GM23338 (cell line): ENCODE measurements at regions not wholly inside any gene's neighbourhood (a gene's known extent, or its start where the extent isn't known, plus 50 kb on each side); places are given as distances from the start of the nearest gene placed in this dataset.

Experiments used
- ATAC-seq: fragments of 200-7000 bp; cut with Tn5 transposase; 3 replicates; pipeline ENCODE4 v1.9.1; 2020
- DNase-seq: peaks from one replicate; pipeline ENCODE4 v3.0.0-alpha.2; 2015; ENCODE audit warnings: low spot score
- H2AFZ ChIP-seq: fragments of 200-600 bp; sonication (generic); 2 replicates; pipeline ENCODE4 v1.8.0; 2016; ENCODE audit warnings: antibody characterized with exemption, mild to moderate bottlenecking, moderate library complexity
- H3F3A ChIP-seq: fragments of 200-600 bp; sonication (generic); replicated peaks from 2 replicates; pipeline ENCODE4 v1.8.0; 2017; ENCODE audit warnings: antibody characterized with exemption, mixed run types, low read depth
- H3K27ac ChIP-seq: fragments of 200-600 bp; sonication (generic); 2 replicates; pipeline ENCODE4 v1.6.1; 2016; ENCODE audit warnings: low read depth
- H3K27me3 ChIP-seq: fragments of 200-600 bp; sonication (generic); 2 replicates; pipeline ENCODE4 v1.8.0; 2016; ENCODE audit warnings: mild to moderate bottlenecking, mixed run types, moderate library complexity; ENCODE audit not compliant: insufficient read depth
- H3K36me3 ChIP-seq: fragments of 200-600 bp; sonication (generic); 2 replicates; pipeline ENCODE4 v1.8.0; 2016; ENCODE audit warnings: mild to moderate bottlenecking; ENCODE audit not compliant: insufficient read depth
- H3K4me1 ChIP-seq: fragments of 200-600 bp; sonication (generic); 2 replicates; pipeline ENCODE4 v1.8.0; 2016; ENCODE audit warnings: mild to moderate bottlenecking, moderate library complexity; ENCODE audit not compliant: insufficient read depth
- H3K4me2 ChIP-seq: fragments of 200-600 bp; sonication (generic); 2 replicates; pipeline ENCODE4 v1.7.1; 2017; ENCODE audit warnings: mixed run types
- H3K4me3 ChIP-seq: fragments of 200-600 bp; sonication (generic); 2 replicates; pipeline ENCODE4 v1.6.1; 2016; ENCODE audit warnings: mixed run types
- H3K79me2 ChIP-seq: fragments of 200-600 bp; sonication (generic); replicated peaks from 2 replicates; pipeline ENCODE4 v1.8.0; 2017; ENCODE audit warnings: mild to moderate bottlenecking; ENCODE audit not compliant: insufficient read depth
- H3K9me2 ChIP-seq: fragments of 200-600 bp; sonication (generic); 2 replicates; pipeline ENCODE4 v1.8.0; 2017; ENCODE audit not compliant: insufficient read depth
- H4K20me1 ChIP-seq: fragments of 200-600 bp; sonication (generic); replicated peaks from 2 replicates; pipeline ENCODE4 v1.8.0; 2017; ENCODE audit warnings: mild to moderate bottlenecking; ENCODE audit not compliant: insufficient read depth
- H3K27ac Mint-ChIP-seq: 2 replicates; pipeline ENCODE4 v1.8.0; 2020; ENCODE audit warnings: inconsistent platforms, mild to moderate bottlenecking, moderate library complexity, mixed read lengths
- H3K27me3 Mint-ChIP-seq: 3 replicates; pipeline ENCODE4 v1.8.0; 2022; ENCODE audit warnings: low read depth, mild to moderate bottlenecking, moderate library complexity, mixed read lengths, inconsistent platforms; ENCODE audit not compliant: insufficient read depth, poor library complexity
- H3K36me3 Mint-ChIP-seq: 3 replicates; pipeline ENCODE4 v1.8.0; 2021; ENCODE audit warnings: low read depth, mild to moderate bottlenecking, inconsistent platforms, moderate library complexity, mixed read lengths
- H3K4me1 Mint-ChIP-seq: 3 replicates; pipeline ENCODE4 v1.8.0; 2020; ENCODE audit warnings: mild to moderate bottlenecking, inconsistent platforms, mixed read lengths
- H3K4me3 Mint-ChIP-seq: 3 replicates; pipeline ENCODE4 v1.8.0; 2021; ENCODE audit warnings: moderate library complexity, mild to moderate bottlenecking, inconsistent platforms, mixed read lengths
- H3K9me3 Mint-ChIP-seq: 3 replicates; pipeline ENCODE4 v1.8.0; 2020; ENCODE audit warnings: moderate library complexity, mild to moderate bottlenecking, inconsistent platforms, mixed read lengths
- CREB1 ChIP-seq: fragments of 250-450 bp; sonication (Bioruptor Pico); IDR thresholded peaks from 2 replicates; pipeline ENCODE4 v1.5.0; 2020; ENCODE audit warnings: low read depth, mild to moderate bottlenecking, moderate library complexity
- CTCF ChIP-seq, 2 experiments: fragments of 200-600 bp in 1 of 2; sonication (generic) in 1 of 2; conservative IDR thresholded peaks; 2 replicates each; pipeline versions ENCODE4 v1.5.1 to v1.6.1; 2016 to 2017; ENCODE audit warnings: antibody characterized with exemption in 2 of 2, low read depth in 2 of 2, mild to moderate bottlenecking in 2 of 2, moderate library complexity in 1 of 2
- ETS1 ChIP-seq: IDR thresholded peaks from 2 replicates; pipeline ENCODE4 v1.6.1; 2016; ENCODE audit warnings: antibody characterized with exemption
- EZH2 ChIP-seq: fragments of 200-600 bp; sonication (generic); IDR thresholded peaks from one replicate; pipeline ENCODE4 v1.8.0; 2017; ENCODE audit warnings: antibody characterized with exemption, mild to moderate bottlenecking, low read depth; ENCODE audit not compliant: unreplicated experiment
- EZH2phosphoT487 ChIP-seq: fragments of 200-600 bp; sonication (generic); IDR thresholded peaks from one replicate; pipeline ENCODE4 v1.8.1; 2018; ENCODE audit warnings: antibody characterized with exemption; ENCODE audit not compliant: unreplicated experiment
- JUNB ChIP-seq: IDR thresholded peaks from one replicate; pipeline ENCODE4 v1.6.1; 2016; ENCODE audit warnings: antibody characterized with exemption; ENCODE audit not compliant: unreplicated experiment
- NANOG ChIP-seq: IDR thresholded peaks from 2 replicates; pipeline ENCODE4 v1.6.1; 2016; ENCODE audit warnings: antibody characterized with exemption, borderline replicate concordance
- POLR2AphosphoS5 ChIP-seq: IDR thresholded peaks from 2 replicates; pipeline ENCODE4 v1.6.1; 2016; ENCODE audit warnings: antibody characterized with exemption, low read depth
- STAT1 ChIP-seq: IDR thresholded peaks from one replicate; pipeline ENCODE4 v1.6.1; 2016; ENCODE audit warnings: antibody characterized with exemption; ENCODE audit not compliant: unreplicated experiment
- ZNF114 ChIP-seq: fragments of 250-450 bp; sonication (Bioruptor Pico); IDR thresholded peaks from 2 replicates; pipeline ENCODE4 v1.5.0; 2020; ENCODE audit warnings: mild to moderate bottlenecking, moderate library complexity

- H3K36me3 ChIP-seq: no peaks in the 10 kb centered on the region
- no peak overlapping the region for H2AFZ ChIP-seq
- H3K79me2 ChIP-seq: no peaks in the 10 kb centered on the region
- H3K4me2 ChIP-seq: no peak overlapping the region
- Mint-ChIP-seq H3K27me3 (no peaks in the 10 kb centered on the region), H3K36me3 (no peaks in the 10 kb centered on the region), H3K4me1 (no peaks in the 10 kb centered on the region), H3K4me3 (no peak overlapping the region), H3K9me3 (no peaks in the 10 kb centered on the region; the same call in 2 of the 3 replicates), H3K27ac (no peak overlapping the region)
- no peaks in the 10 kb centered on the region for H3K9me2 ChIP-seq
- H3K4me1 ChIP-seq: no peaks in the 10 kb centered on the region
- H3K4me3 ChIP-seq: no peak overlapping the region
- no peak overlapping the region for H3K27ac ChIP-seq
- DNase-seq (no peak), ATAC-seq (no peak)
- TF ChIP-seq ZNF114 (CRISPR knock-in tag) (no peak), EZH2phosphoT487 (no peak), NANOG (no peak), EZH2 (no peak), CREB1 (CRISPR knock-in tag) (no peak)
- no peaks in the 10 kb centered on the region for H3K27me3 ChIP-seq
- no peaks in the 10 kb centered on the region for H4K20me1 ChIP-seq
- H3F3A ChIP-seq: no peaks in the 10 kb centered on the region
Measured at GRCh38 chr3:75981401-75981800, 196.1 kb upstream of the ZNF717 start.

- Histone ChIP-seq H3K4me3 (no peak overlapping the region), H3K9me2 (no peaks in the 10 kb centered on the region), H2AFZ (no peak overlapping the region), H3K4me2 (no peak overlapping the region), H3K79me2 (no peaks in the 10 kb centered on the region), H4K20me1 (no peaks in the 10 kb centered on the region), H3F3A (no peaks in the 10 kb centered on the region), H3K36me3 (no peaks in the 10 kb centered on the region), H3K27me3 (no peaks in the 10 kb centered on the region), H3K4me1 (no peaks in the 10 kb centered on the region), H3K27ac (no peak overlapping the region)
- no peaks in the 10 kb centered on the region for H3K4me1 Mint-ChIP-seq
- no peaks in the 10 kb centered on the region for H3K36me3 Mint-ChIP-seq
- no peak overlapping the region for H3K4me3 Mint-ChIP-seq
- no peaks in the 10 kb centered on the region; the same call in 2 of the 3 replicates for H3K9me3 Mint-ChIP-seq
- H3K27ac Mint-ChIP-seq: no peak overlapping the region
- H3K27me3 Mint-ChIP-seq: no peaks in the 10 kb centered on the region
- TF ChIP-seq CREB1 (CRISPR knock-in tag): no peak
- ATAC-seq: no peak
- DNase-seq: no peak
Measured at GRCh38 chr3:75982151-75982550, 196.8 kb upstream of the ZNF717 start.

GRCh38 chr3:75983111-75983510 is 197.8 kb upstream of the ZNF717 start:
- H3K27me3 Mint-ChIP-seq: no peaks in the 10 kb centered on the region
- H3K4me1 ChIP-seq: no peaks in the 10 kb centered on the region
- H3F3A ChIP-seq: no peaks in the 10 kb centered on the region
- H3K27me3 ChIP-seq: no peaks in the 10 kb centered on the region
- no peak overlapping the region for H3K4me3 Mint-ChIP-seq
- no peaks in the 10 kb centered on the region for H4K20me1 ChIP-seq
- H3K79me2 ChIP-seq: no peaks in the 10 kb centered on the region
- no peaks in the 10 kb centered on the region for H3K36me3 Mint-ChIP-seq
- H3K4me2 ChIP-seq: no peak overlapping the region
- no peak overlapping the region for H3K27ac Mint-ChIP-seq
- no peak overlapping the region for H2AFZ ChIP-seq
- no peak overlapping the region for H3K27ac ChIP-seq
- no peaks in the 10 kb centered on the region for H3K36me3 ChIP-seq
- H3K9me2 ChIP-seq: no peaks in the 10 kb centered on the region
- no peaks in the 10 kb centered on the region; the same call in 2 of the 3 replicates for H3K9me3 Mint-ChIP-seq
- DNase-seq (no peak), ATAC-seq (no peak)
- no peaks in the 10 kb centered on the region for H3K4me1 Mint-ChIP-seq
- no peak overlapping the region for H3K4me3 ChIP-seq
- TF ChIP-seq ZNF114 (CRISPR knock-in tag): no peak
- no peak for TF ChIP-seq POLR2AphosphoS5
- no peak for TF ChIP-seq NANOG
- no peak for TF ChIP-seq JUNB
- TF ChIP-seq EZH2phosphoT487: no peak
- no peak for TF ChIP-seq CTCF (conservative IDR thresholded peaks at IDR 0.05; ENCODE audit: low read depth in 2 of 2)
- TF ChIP-seq CREB1 (CRISPR knock-in tag): no peak
- TF ChIP-seq EZH2: no peak
- no peak for TF ChIP-seq ETS1
- TF ChIP-seq STAT1: no peak
